WTC11 (cell line): ENCODE measurements at regions not wholly inside any gene's neighbourhood (a gene's known extent, or its start where the extent isn't known, plus 50 kb on each side); places are given as distances from the start of the nearest gene placed in this dataset.

Source experiments
- ATAC-seq: fragments of 200-7000 bp; cut with Tn5 transposase; 2 replicates; pipeline ENCODE4 v1.10.0; 2021; ENCODE audit warnings: mild to moderate bottlenecking, moderate library complexity
- CTCF ChIA-PET: fragments of 300-600 bp; sonication (Branson Sonifier 250); formaldehyde crosslinking; loops from one replicate; lab custom pipeline; 2021; ENCODE audit warnings: antibody characterized with exemption; lab: Charles Lee
- POLR2A ChIA-PET: fragments of 350-600 bp; sonication (Branson Sonifier 250); formaldehyde crosslinking; loops from one replicate; lab custom pipeline; 2021; ENCODE audit warnings: antibody characterized with exemption; lab: Charles Lee
- DNase-seq: peaks from one replicate; pipeline ENCODE4 v3.0.0; 2021; ENCODE audit warnings: low spot score
- H3K27ac Mint-ChIP-seq: 2 replicates; pipeline ENCODE4 v1.8.0; 2021; ENCODE audit warnings: mixed read lengths
- H3K27me3 Mint-ChIP-seq: 2 replicates; pipeline ENCODE4 v1.8.0; 2021; ENCODE audit warnings: low read depth, mild to moderate bottlenecking, moderate library complexity, mixed read lengths
- H3K36me3 Mint-ChIP-seq: 2 replicates; pipeline ENCODE4 v1.8.0; 2021; ENCODE audit warnings: mixed read lengths
- H3K4me1 Mint-ChIP-seq: 2 replicates; pipeline ENCODE4 v1.8.0; 2022; ENCODE audit warnings: mixed read lengths
- H3K4me3 Mint-ChIP-seq: 2 replicates; pipeline ENCODE4 v1.8.0; 2021; ENCODE audit warnings: mild to moderate bottlenecking, moderate library complexity, mixed read lengths
- H3K9me3 Mint-ChIP-seq: 2 replicates; pipeline ENCODE4 v1.8.0; 2021; ENCODE audit warnings: mixed read lengths
- AFF4 ChIP-seq: sonication (generic); formaldehyde crosslinking; IDR thresholded peaks from 2 replicates; pipeline ENCODE4 v1.8.1; 2023; ENCODE audit warnings: mild to moderate bottlenecking, missing genetic modification reagents, borderline replicate concordance
- CDX4 ChIP-seq: fragments of 250-450 bp; sonication (Bioruptor Pico); IDR thresholded peaks from 2 replicates; pipeline ENCODE4 v1.9.0; 2021; ENCODE audit warnings: moderate library complexity, mild to moderate bottlenecking, inconsistent platforms, borderline replicate concordance
- CREM ChIP-seq: sonication (generic); formaldehyde crosslinking; IDR thresholded peaks from 2 replicates; pipeline ENCODE4 v1.8.1; 2022; ENCODE audit warnings: mild to moderate bottlenecking, missing genetic modification reagents, moderate library complexity
- CTCF ChIP-seq: fragments of 200-600 bp; IDR thresholded peaks from 2 replicates; pipeline ENCODE4 v1.8.0; 2022; ENCODE audit warnings: antibody characterized with exemption
- E2F5 ChIP-seq: sonication (generic); formaldehyde crosslinking; IDR thresholded peaks from 2 replicates; pipeline ENCODE4 v1.8.1; 2022; ENCODE audit warnings: mild to moderate bottlenecking, moderate library complexity, missing genetic modification reagents
- GABPB1 ChIP-seq: sonication (generic); formaldehyde crosslinking; IDR thresholded peaks from 2 replicates; pipeline ENCODE4 v1.8.1; 2023; ENCODE audit warnings: mild to moderate bottlenecking, missing genetic modification reagents
- IRF1 ChIP-seq: sonication (generic); formaldehyde crosslinking; IDR thresholded peaks from 2 replicates; pipeline ENCODE4 v1.8.0; 2023; ENCODE audit warnings: missing genetic modification reagents
- MYBL2 ChIP-seq: sonication (generic); formaldehyde crosslinking; IDR thresholded peaks from 2 replicates; pipeline ENCODE4 v1.8.1; 2023; ENCODE audit warnings: mild to moderate bottlenecking, moderate library complexity, missing genetic modification reagents
- NFYB ChIP-seq: sonication (generic); formaldehyde crosslinking; conservative IDR thresholded peaks from 2 replicates; pipeline ENCODE4 v1.8.0; 2022; ENCODE audit warnings: low read depth, missing genetic modification reagents
- NR1H2 ChIP-seq: sonication (generic); formaldehyde crosslinking; IDR thresholded peaks from 2 replicates; pipeline ENCODE4 v1.9.0; 2021; ENCODE audit warnings: mild to moderate bottlenecking, moderate library complexity, missing genetic modification reagents
- SMAD3 ChIP-seq: sonication (generic); formaldehyde crosslinking; IDR thresholded peaks from 2 replicates; pipeline ENCODE4 v1.8.0; 2022; ENCODE audit warnings: missing genetic modification reagents, mild to moderate bottlenecking, borderline replicate concordance
- SMAD4 ChIP-seq: sonication (generic); formaldehyde crosslinking; IDR thresholded peaks from 2 replicates; pipeline ENCODE4 v1.8.0; 2022; ENCODE audit warnings: mild to moderate bottlenecking, missing genetic modification reagents
- ZNF263 ChIP-seq: sonication (generic); formaldehyde crosslinking; IDR thresholded peaks from 2 replicates; pipeline ENCODE4 v1.8.1; 2022; ENCODE audit warnings: low read depth, mild to moderate bottlenecking, moderate library complexity, missing genetic modification reagents
- ZNF317 ChIP-seq: sonication (generic); formaldehyde crosslinking; IDR thresholded peaks from 2 replicates; pipeline ENCODE4 v1.8.1; 2023; ENCODE audit warnings: low read depth, mild to moderate bottlenecking, moderate library complexity, missing genetic modification reagents, borderline replicate concordance
- ZNF512 ChIP-seq: sonication (generic); formaldehyde crosslinking; IDR thresholded peaks from 2 replicates; pipeline ENCODE4 v1.8.1; 2022; ENCODE audit warnings: missing genetic modification reagents, borderline replicate concordance
- ZNF532 ChIP-seq: fragments of 250-450 bp; sonication (Bioruptor Pico); IDR thresholded peaks from 2 replicates; pipeline ENCODE4 v1.9.0; 2021; ENCODE audit warnings: mild to moderate bottlenecking, borderline replicate concordance

GRCh38 chr2:217611056-217611455, 391.7 kb downstream of the TNS1 start (continued):
- no peak for TF ChIP-seq AFF4

GRCh38 chr2:217610401-217610814, 392.4 kb downstream of the TNS1 start:
- no peak overlapping the region for H3K4me3 Mint-ChIP-seq
- ChIA-PET POLR2A (no interaction called here), CTCF (interaction anchor here (1.1 kb wide), 1 partner anchor 40 kb away, joined by 3 read pairs; no protein-coding TSS in a partner anchor)
- no peak overlapping the region for H3K27ac Mint-ChIP-seq
- H3K27me3 Mint-ChIP-seq = no peaks in the 10 kb centered on the region; the same call in 1 of the 2 replicates
- DNase-seq (no peak), ATAC-seq (no peak; the same call in 1 of the 2 replicates)
- H3K36me3 Mint-ChIP-seq = no peaks in the 10 kb centered on the region
- TF ChIP-seq IRF1 (no peak), E2F5 (CRISPR knock-in tag) (no peak), AFF4 (no peak), CDX4 (CRISPR knock-in tag) (no peak), SMAD4 (no peak), ZNF532 (CRISPR knock-in tag) (no peak), MYBL2 (no peak), NFYB (CRISPR knock-in tag) (no peak), ZNF512 (no peak), GABPB1 (CRISPR knock-in tag) (no peak), CREM (no peak), CTCF (no peak), SMAD3 (CRISPR knock-in tag) (no peak), NR1H2 (CRISPR knock-in tag) (no peak), ZNF317 (CRISPR knock-in tag) (no peak), ZNF263 (CRISPR knock-in tag) (no peak)
- H3K4me1 Mint-ChIP-seq = peaks cover 14% of the 10 kb centered on the region
- H3K9me3 Mint-ChIP-seq = no peaks in the 10 kb centered on the region
